ENCODE measurements at regions not wholly inside any gene's neighbourhood (a gene's known extent, or its start where the extent isn't known, plus 50 kb on each side); places are given as distances from the start of the nearest gene placed in this dataset.

- H3K27me3 ChIP-seq (ENCODE audit: control insufficient read depth, insufficient read depth, low read length), result no peaks in the 10 kb centered on the region
- H3K27ac ChIP-seq, result no peak overlapping the region
- H3K9ac ChIP-seq, result no peak overlapping the region
- no peak for TF ChIP-seq CTCF (IDR thresholded peaks at IDR 0.05)
- H2AFZ ChIP-seq, result no peak overlapping the region
- H3K4me2 ChIP-seq (ENCODE audit: low read length), result no peak overlapping the region
- no peak overlapping the region for H3K4me3 ChIP-seq (ENCODE audit: low read depth, low read length)
- H3K4me1 ChIP-seq, result no peaks in the 10 kb centered on the region
- H3K79me2 ChIP-seq, result no peaks in the 10 kb centered on the region
- H3K36me3 ChIP-seq (ENCODE audit: control insufficient read depth, insufficient read depth, low read length), result no peaks in the 10 kb centered on the region
- H3K9me3 ChIP-seq (ENCODE audit: control insufficient read depth, low read length), result no peaks in the 10 kb centered on the region
Observed at GRCh38 chr13:89281331-89281730, 1610.2 kb downstream of the SLITRK5 start.

- Histone ChIP-seq H3K27me3 (ENCODE audit: control insufficient read depth, insufficient read depth, low read length) (no peaks in the 10 kb centered on the region), H3K4me3 (ENCODE audit: low read depth, low read length) (no peak overlapping the region), H2AFZ (no peak overlapping the region), H3K79me2 (no peaks in the 10 kb centered on the region), H3K4me2 (ENCODE audit: low read length) (no peak overlapping the region), H3K27ac (no peak overlapping the region), H3K36me3 (ENCODE audit: control insufficient read depth, insufficient read depth, low read length) (no peaks in the 10 kb centered on the region), H3K9me3 (ENCODE audit: control insufficient read depth, low read length) (no peaks in the 10 kb centered on the region), H3K9ac (no peak overlapping the region), H3K4me1 (no peaks in the 10 kb centered on the region)
- TF ChIP-seq CTCF (IDR thresholded peaks at IDR 0.05), result no peak
Observed at GRCh38 chr13:89282241-89282640, 1611.1 kb downstream of the SLITRK5 start.

GRCh38 chr13:89287381-89287780, 1616.2 kb downstream of the SLITRK5 start:
- Histone ChIP-seq H3K36me3 (ENCODE audit: control insufficient read depth, insufficient read depth, low read length) (no peaks in the 10 kb centered on the region), H2AFZ (no peak overlapping the region), H3K4me2 (ENCODE audit: low read length) (no peak overlapping the region), H3K4me3 (ENCODE audit: low read depth, low read length) (no peak overlapping the region), H3K79me2 (no peaks in the 10 kb centered on the region), H3K9me3 (ENCODE audit: control insufficient read depth, low read length) (no peaks in the 10 kb centered on the region), H3K9ac (no peak overlapping the region), H3K27ac (no peak overlapping the region), H3K27me3 (ENCODE audit: control insufficient read depth, insufficient read depth, low read length) (no peaks in the 10 kb centered on the region), H3K4me1 (no peaks in the 10 kb centered on the region)
- TF ChIP-seq CTCF (IDR thresholded peaks at IDR 0.05), result no peak

- no peak overlapping the region for H3K4me2 ChIP-seq (ENCODE audit: low read length)
- no peaks in the 10 kb centered on the region for H3K27me3 ChIP-seq (ENCODE audit: control insufficient read depth, insufficient read depth, low read length)
- no peak for TF ChIP-seq CTCF (IDR thresholded peaks at IDR 0.05)
- no peak overlapping the region for H3K4me3 ChIP-seq (ENCODE audit: low read depth, low read length)
- no peaks in the 10 kb centered on the region for H3K4me1 ChIP-seq
- no peaks in the 10 kb centered on the region for H3K79me2 ChIP-seq
- no peaks in the 10 kb centered on the region for H3K9me3 ChIP-seq (ENCODE audit: control insufficient read depth, low read length)
- no peak overlapping the region for H3K27ac ChIP-seq
- no peak overlapping the region for H3K9ac ChIP-seq
- H2AFZ ChIP-seq, result no peak overlapping the region
- no peaks in the 10 kb centered on the region for H3K36me3 ChIP-seq (ENCODE audit: control insufficient read depth, insufficient read depth, low read length)
Observed at GRCh38 chr13:89294115-89294867, 1623.1 kb downstream of the SLITRK5 start.

- no peaks in the 10 kb centered on the region for H3K27me3 ChIP-seq (ENCODE audit: control insufficient read depth, insufficient read depth, low read length)
- H3K36me3 ChIP-seq (ENCODE audit: control insufficient read depth, insufficient read depth, low read length), result no peaks in the 10 kb centered on the region
- H3K27ac ChIP-seq, result no peak overlapping the region
- H3K4me2 ChIP-seq (ENCODE audit: low read length), result no peak overlapping the region
- H3K79me2 ChIP-seq, result no peaks in the 10 kb centered on the region
- no peaks in the 10 kb centered on the region for H3K4me1 ChIP-seq
- no peak overlapping the region for H2AFZ ChIP-seq
- no peak for TF ChIP-seq CTCF (IDR thresholded peaks at IDR 0.05)
- no peaks in the 10 kb centered on the region for H3K9me3 ChIP-seq (ENCODE audit: control insufficient read depth, low read length)
- no peak overlapping the region for H3K9ac ChIP-seq
- no peak overlapping the region for H3K4me3 ChIP-seq (ENCODE audit: low read depth, low read length)
Observed at GRCh38 chr13:89307278-89307677, 1636.1 kb downstream of the SLITRK5 start.

Data from parathyroid adenoma (tissue), 2 donors.